Glomerular endothelial cell (primary cell): ENCODE measurements at regions not wholly inside any gene's neighbourhood (a gene's known extent, or its start where the extent isn't known, plus 50 kb on each side); places are given as distances from the start of the nearest gene placed in this dataset.
A peak's percentile ranks its signal among the peaks of the same experiment; 100 is the strongest.

Source experiments
- DNase-seq: peaks from one replicate; pipeline ENCODE4 v3.0.0-alpha.2; 2011; ENCODE audit warnings: low read depth, low spot score; ENCODE audit errors: extremely low read depth

DNA sequence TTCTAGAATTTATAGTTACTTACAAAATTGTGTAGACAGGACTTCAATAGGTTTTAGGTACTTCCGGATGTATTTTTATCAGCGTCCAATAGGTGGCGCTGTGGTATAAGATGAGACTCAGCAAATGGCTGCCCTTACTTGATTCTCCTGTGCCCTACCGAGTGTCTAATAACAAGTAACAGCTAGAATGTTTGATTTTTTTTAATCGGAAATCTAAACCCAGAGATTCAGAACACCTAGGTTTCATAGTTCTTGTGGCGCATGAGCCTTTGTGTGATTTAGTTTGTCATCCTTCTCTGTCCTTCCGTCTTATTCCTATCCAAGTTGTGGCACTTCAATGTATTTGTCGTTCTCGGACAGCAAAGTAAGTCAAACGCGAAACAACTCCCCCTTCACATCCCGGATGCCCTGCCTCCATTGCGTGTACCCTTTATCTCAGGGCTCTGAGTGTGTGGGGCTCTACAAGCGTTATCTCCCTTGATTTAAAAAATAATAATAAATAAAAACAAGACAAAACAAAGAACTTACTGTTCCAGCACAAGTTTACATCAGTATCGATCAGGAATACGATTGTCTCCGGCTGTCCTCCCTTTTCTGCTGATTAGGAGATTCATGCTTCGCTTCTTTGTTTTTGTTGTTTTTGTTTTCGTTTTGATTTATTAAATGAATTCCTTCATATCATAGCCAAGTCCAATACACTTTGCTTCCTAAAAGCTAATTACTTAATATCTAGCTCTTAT lies 50.7 kb upstream of the SLC30A5 start:
- DNase-seq = peak; percentile 93

- DNase-seq = no peak
Observed at GRCh38 chr5:69043655-69043996, 50.2 kb upstream of the SLC30A5 start.
